Muscle of leg (tissue), 3 donors: ENCODE measurements at regions not wholly inside any gene's neighbourhood (a gene's known extent, or its start where the extent isn't known, plus 50 kb on each side); places are given as distances from the start of the nearest gene placed in this dataset.

Experiments
- DNase-seq: peaks from one replicate; pipeline ENCODE4 v3.0.0; 2013
- H3K27ac ChIP-seq: one replicate; pipeline ENCODE4 v1.5.1; 2013; ENCODE audit warnings: mild to moderate bottlenecking, low read length, control low read depth
- H3K27me3 ChIP-seq: one replicate; pipeline ENCODE4 v1.6.1; 2013; ENCODE audit warnings: low read length; ENCODE audit not compliant: control insufficient read depth, insufficient read depth
- H3K36me3 ChIP-seq: one replicate; pipeline ENCODE4 v1.6.1; 2013; ENCODE audit warnings: low read length; ENCODE audit not compliant: control insufficient read depth, insufficient read depth
- H3K4me1 ChIP-seq: one replicate; pipeline ENCODE4 v1.6.1; 2013; ENCODE audit warnings: low read length; ENCODE audit not compliant: control insufficient read depth, insufficient read depth
- H3K4me3 ChIP-seq: one replicate; pipeline ENCODE4 v1.5.1; 2013; ENCODE audit warnings: low read length, control low read depth
- H3K9me3 ChIP-seq: replicated peaks from 2 replicates; pipeline ENCODE4 v1.6.1; 2013; ENCODE audit warnings: low read depth, low read length; ENCODE audit not compliant: control insufficient read depth
- WGBS: methylation state at CpG from one replicate; pipeline ENCODE4 v1.1.5; 2013; ENCODE audit warnings: missing lambda C conversion rate; ENCODE audit not compliant: insufficient coverage; 5-methylcytosine and 5-hydroxymethylcytosine counted together

DNA sequence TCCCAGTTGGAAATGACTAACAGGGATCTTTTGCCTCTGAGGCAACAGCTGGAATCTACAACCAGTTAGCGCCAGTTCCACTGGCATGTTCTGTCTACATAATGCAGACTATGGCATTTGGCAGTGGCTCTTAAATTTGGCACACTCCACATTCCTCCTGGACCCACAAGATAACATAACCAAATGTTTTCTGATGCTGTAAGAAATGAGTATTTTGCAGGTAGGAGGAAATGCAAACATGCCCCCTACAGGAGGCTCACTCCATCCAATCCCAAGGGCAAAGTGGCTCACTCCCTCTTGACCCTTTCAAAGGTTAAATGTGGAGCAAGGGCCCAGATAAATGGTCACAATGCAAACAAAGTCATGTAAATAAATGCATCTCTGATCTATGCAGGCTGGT, 129.2 kb upstream of the PROX1 start:
- Histone ChIP-seq H3K4me3 (no peak overlapping the region), H3K4me1 (no peaks in the 10 kb centered on the region), H3K27ac (no peak overlapping the region), H3K27me3 (no peaks in the 10 kb centered on the region), H3K36me3 (no peaks in the 10 kb centered on the region), H3K9me3 (no peaks in the 10 kb centered on the region)
- WGBS = 90% methylated on average over 1 of the region's 1 CpG
- peak; percentile 38 for DNase-seq

DNA sequence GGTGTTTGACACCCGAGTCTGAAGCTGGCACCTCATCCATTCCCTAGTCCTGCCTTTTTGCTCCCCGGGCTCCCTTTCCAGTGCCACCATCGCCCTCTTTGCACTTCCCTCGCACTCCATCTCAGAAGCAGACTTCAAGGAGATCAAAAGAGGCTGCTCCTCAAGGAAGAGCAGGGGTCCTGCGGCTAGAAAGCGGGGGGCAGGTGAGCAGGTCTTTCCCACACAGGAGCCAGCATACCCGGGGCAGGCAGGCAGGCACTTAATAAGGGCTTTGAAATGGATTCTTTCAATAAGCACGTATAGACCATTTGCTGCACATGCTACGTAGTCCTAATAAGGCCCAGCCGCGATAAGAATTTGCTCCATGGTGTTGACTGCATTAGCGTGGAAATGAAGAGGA, 125.9 kb upstream of the PROX1 start:
- Histone ChIP-seq H3K9me3 (no peaks in the 10 kb centered on the region), H3K27ac (no peak overlapping the region), H3K4me3 (no peak overlapping the region), H3K36me3 (no peaks in the 10 kb centered on the region), H3K4me1 (no peaks in the 10 kb centered on the region), H3K27me3 (no peaks in the 10 kb centered on the region)
- 73% methylated on average over 8 of the region's 12 CpGs for WGBS
- no peak for DNase-seq

DNA sequence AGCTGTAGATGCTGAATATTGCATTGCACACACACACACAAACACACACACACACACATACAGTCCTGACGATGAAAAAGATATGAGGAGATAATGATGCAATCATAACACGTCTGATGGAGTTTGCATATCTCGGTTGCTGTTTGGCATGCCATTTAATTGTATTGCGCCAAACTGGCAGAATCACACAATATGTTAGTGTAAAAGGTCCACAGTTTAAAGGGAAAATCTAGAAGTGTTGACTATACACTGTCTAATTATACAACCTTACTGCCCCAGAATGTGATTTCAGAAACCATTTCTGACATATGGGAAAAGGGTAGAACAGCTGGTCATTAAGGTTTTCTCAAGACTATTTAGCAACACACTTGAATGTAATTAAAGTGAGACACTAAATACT, 123.7 kb upstream of the PROX1 start:
- H3K4me1 ChIP-seq = no peaks in the 10 kb centered on the region
- no peaks in the 10 kb centered on the region for H3K9me3 ChIP-seq
- no peak overlapping the region for H3K27ac ChIP-seq
- H3K4me3 ChIP-seq = no peak overlapping the region
- no peak for DNase-seq
- H3K27me3 ChIP-seq = no peaks in the 10 kb centered on the region
- WGBS = no CpG with 5 or more reads among the region's 4 CpGs
- no peaks in the 10 kb centered on the region for H3K36me3 ChIP-seq

DNA sequence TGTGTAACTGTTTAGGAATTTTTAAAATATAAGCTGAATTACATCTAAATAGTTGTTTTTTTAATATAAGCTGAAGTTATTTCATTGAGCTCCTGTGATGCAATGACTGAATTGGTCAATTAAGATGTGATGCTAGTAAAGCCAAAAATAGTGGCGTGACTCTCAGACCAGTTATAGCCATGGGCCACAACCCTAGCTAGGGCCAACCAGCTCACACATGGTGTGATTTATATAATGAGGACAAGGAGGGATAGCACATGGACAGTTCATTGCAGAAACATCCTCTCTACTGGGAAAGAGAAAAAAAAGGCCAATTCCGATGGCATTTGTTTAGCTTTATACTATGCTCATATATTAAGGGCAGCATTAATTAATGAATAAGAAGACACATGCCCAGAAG, 119.3 kb upstream of the PROX1 start:
- H3K36me3 ChIP-seq = no peaks in the 10 kb centered on the region
- no peaks in the 10 kb centered on the region for H3K4me1 ChIP-seq
- no peak for DNase-seq
- H3K27ac ChIP-seq = no peak overlapping the region
- no peaks in the 10 kb centered on the region for H3K27me3 ChIP-seq
- no peak overlapping the region for H3K4me3 ChIP-seq
- 60% methylated on average over 1 of the region's 2 CpGs for WGBS
- no peaks in the 10 kb centered on the region for H3K9me3 ChIP-seq

- WGBS = 92% methylated on average over 4 of the region's 4 CpGs
- Histone ChIP-seq H3K4me1 (no peaks in the 10 kb centered on the region), H3K27me3 (no peaks in the 10 kb centered on the region), H3K27ac (no peak overlapping the region), H3K9me3 (no peaks in the 10 kb centered on the region), H3K4me3 (no peak overlapping the region), H3K36me3 (no peaks in the 10 kb centered on the region)
- no peak for DNase-seq
These were observed 116.6 kb upstream of the PROX1 start for GRCh38 chr1:213871179-213871578.

DNA sequence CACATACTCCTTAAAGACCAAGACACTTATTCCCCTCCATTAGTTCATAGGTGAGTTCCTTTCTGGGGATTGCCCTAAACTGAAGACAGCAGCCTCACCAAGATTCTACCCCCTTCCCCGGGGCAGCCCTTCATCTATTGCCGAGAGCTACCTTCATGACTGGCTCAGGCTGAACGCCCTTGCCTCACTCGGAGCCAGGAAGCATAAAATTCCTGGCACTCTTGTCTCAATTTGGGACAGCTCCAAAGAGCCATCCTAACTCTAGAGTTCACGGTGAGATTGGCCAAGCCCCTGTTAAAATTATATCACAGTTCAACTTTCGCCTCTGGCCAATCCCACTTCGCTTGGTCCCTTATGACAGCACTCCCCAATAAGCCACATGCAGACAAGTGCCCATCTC, 113.0 kb upstream of the PROX1 start:
- WGBS = 57% methylated on average over 5 of the region's 7 CpGs
- Histone ChIP-seq H3K9me3 (no peaks in the 10 kb centered on the region), H3K27ac (no peak overlapping the region), H3K4me1 (no peaks in the 10 kb centered on the region), H3K27me3 (no peaks in the 10 kb centered on the region), H3K36me3 (no peaks in the 10 kb centered on the region), H3K4me3 (no peak overlapping the region)
- DNase-seq = no peak

- no peaks in the 10 kb centered on the region for H3K4me1 ChIP-seq
- H3K36me3 ChIP-seq = no peaks in the 10 kb centered on the region
- H3K27ac ChIP-seq = no peak overlapping the region
- DNase-seq = no peak
- no peaks in the 10 kb centered on the region for H3K9me3 ChIP-seq
- no peaks in the 10 kb centered on the region for H3K27me3 ChIP-seq
- no peak overlapping the region for H3K4me3 ChIP-seq
These were observed 111.2 kb upstream of the PROX1 start for GRCh38 chr1:213876531-213876930.

- no peak overlapping the region for H3K4me3 ChIP-seq
- H3K4me1 ChIP-seq = no peaks in the 10 kb centered on the region
- H3K36me3 ChIP-seq = no peaks in the 10 kb centered on the region
- no peaks in the 10 kb centered on the region for H3K27me3 ChIP-seq
- WGBS = 95% methylated on average over 2 of the region's 2 CpGs
- no peak overlapping the region for H3K27ac ChIP-seq
- DNase-seq = no peak
- H3K9me3 ChIP-seq = no peaks in the 10 kb centered on the region
These were observed 104.2 kb upstream of the PROX1 start for GRCh38 chr1:213883618-213884017.

GRCh38 chr1:213884402-213884801, 103.4 kb upstream of the PROX1 start:
- Histone ChIP-seq H3K4me3 (no peak overlapping the region), H3K9me3 (no peaks in the 10 kb centered on the region), H3K4me1 (no peaks in the 10 kb centered on the region), H3K27me3 (no peaks in the 10 kb centered on the region), H3K36me3 (no peaks in the 10 kb centered on the region), H3K27ac (no peak overlapping the region)
- no peak for DNase-seq
- WGBS = 0% methylated on average over 1 of the region's 1 CpG

DNA sequence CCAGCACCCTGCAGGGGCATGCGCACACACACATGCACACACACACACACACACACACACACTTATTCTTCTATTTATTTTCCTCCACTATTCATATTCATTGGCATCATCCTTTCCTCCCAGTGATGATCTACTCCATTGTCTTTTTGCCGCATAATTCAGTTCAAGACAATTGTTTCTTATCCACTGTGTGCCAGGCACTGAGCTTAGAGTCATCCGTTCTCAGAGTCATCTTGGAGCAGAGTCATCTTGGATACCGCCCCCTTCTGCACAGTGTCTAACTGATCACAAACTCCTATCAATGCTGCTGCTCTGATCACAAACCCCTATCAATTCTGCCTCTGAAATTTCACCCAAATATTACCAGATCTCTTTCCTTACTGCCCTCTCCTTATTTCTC, 102.8 kb upstream of the PROX1 start:
- no peak overlapping the region for H3K4me3 ChIP-seq
- no peak for DNase-seq
- no peak overlapping the region for H3K27ac ChIP-seq
- H3K36me3 ChIP-seq = no peaks in the 10 kb centered on the region
- no peaks in the 10 kb centered on the region for H3K9me3 ChIP-seq
- no peaks in the 10 kb centered on the region for H3K4me1 ChIP-seq
- no peaks in the 10 kb centered on the region for H3K27me3 ChIP-seq
- 91% methylated on average over 4 of the region's 4 CpGs for WGBS

DNA sequence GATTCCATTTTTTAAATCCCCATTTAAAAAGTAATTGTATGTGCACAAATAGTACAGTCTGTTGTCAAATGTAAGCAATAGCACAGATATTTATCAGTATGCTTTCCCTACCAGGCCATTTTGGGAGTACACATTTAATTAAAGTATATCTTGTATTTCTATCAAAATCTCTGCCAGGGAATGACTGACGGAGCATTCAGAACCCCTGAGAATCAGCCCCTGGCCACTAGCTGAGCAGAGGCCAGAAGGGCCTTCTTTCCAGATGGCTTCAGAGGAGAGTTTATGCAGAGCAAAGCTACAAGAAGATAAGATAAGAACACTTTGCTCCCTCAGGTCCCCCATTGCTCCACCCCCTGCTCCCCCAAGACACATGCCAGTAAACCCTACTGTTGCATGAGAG, 99.9 kb upstream of the PROX1 start:
- Histone ChIP-seq H3K36me3 (no peaks in the 10 kb centered on the region), H3K27me3 (no peaks in the 10 kb centered on the region), H3K9me3 (no peaks in the 10 kb centered on the region), H3K4me3 (no peak overlapping the region), H3K4me1 (no peaks in the 10 kb centered on the region), H3K27ac (no peak overlapping the region)
- DNase-seq = no peak
- WGBS = no CpG with 5 or more reads among the region's 1 CpG
